ENCODE measurements at regions not wholly inside any gene's neighbourhood (a gene's known extent, or its start where the extent isn't known, plus 50 kb on each side); places are given as distances from the start of the nearest gene placed in this dataset.

DNA sequence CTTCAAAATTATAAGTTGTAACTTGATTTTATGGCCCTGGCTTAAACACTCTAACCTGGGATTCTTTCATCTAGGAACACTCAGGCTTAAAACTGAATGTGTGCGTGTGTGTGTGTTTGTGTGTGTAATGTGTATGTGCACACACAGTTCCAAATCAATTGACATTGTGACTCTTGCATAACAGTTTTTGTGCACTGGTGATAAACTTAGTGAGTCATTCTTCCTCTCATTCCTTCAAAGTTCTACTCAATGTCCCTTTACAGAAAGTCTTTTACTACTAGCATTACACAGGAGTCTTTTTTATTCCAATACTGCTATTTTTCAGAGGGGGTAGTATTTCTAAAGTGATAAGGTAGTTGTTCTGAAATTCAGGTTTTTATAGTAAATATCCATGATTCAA lies 943.6 kb downstream of the KCNT2 start:
- no peak for TF ChIP-seq CTCF (IDR thresholded peaks at IDR 0.05)
- no peak for TF ChIP-seq POLR2A (IDR thresholded peaks at IDR 0.05)
